ENCODE measurements at regions not wholly inside any gene's neighbourhood (a gene's known extent, or its start where the extent isn't known, plus 50 kb on each side); places are given as distances from the start of the nearest gene placed in this dataset.
"Not testable (repeated sequence)": the region's sequence is repeated elsewhere in the genome, so short reads cannot be mapped to it uniquely, and the experiment has no call there.

- no peak overlapping the region for H3K27ac ChIP-seq (ENCODE audit: low read depth, low read length)
- no peak overlapping the region for H2AK5ac ChIP-seq (ENCODE audit: low read length)
- H3K23ac ChIP-seq (ENCODE audit: low read length), result no peak overlapping the region
- no peaks in the 10 kb centered on the region for H3K79me1 ChIP-seq (ENCODE audit: low read length)
- H3K18ac ChIP-seq (ENCODE audit: low read length), result no peak overlapping the region
- H2BK5ac ChIP-seq (ENCODE audit: low read length), result no peak overlapping the region
- no peak overlapping the region for H4K8ac ChIP-seq (ENCODE audit: low read depth, low read length)
- no peak for DNase-seq
- H2BK15ac ChIP-seq (replicated peaks; ENCODE audit: low read depth), result no peak overlapping the region
- no peak overlapping the region for H3K4me3 ChIP-seq (ENCODE audit: low read length)
- no peaks in the 10 kb centered on the region for H3K27me3 ChIP-seq (ENCODE audit: insufficient read depth, low read length, poor library complexity)
- no peaks in the 10 kb centered on the region for H3K4me1 ChIP-seq (ENCODE audit: control insufficient read depth, low read depth, low read length)
- no peak overlapping the region for H2BK120ac ChIP-seq (ENCODE audit: low read depth, low read length)
- no peak overlapping the region for H3K56ac ChIP-seq (ENCODE audit: low read length)
- H3K79me2 ChIP-seq (ENCODE audit: control insufficient read depth, insufficient read depth, low read length), result no peaks in the 10 kb centered on the region
- H4K5ac ChIP-seq (ENCODE audit: low read length), result no peak overlapping the region
- H3K4me2 ChIP-seq (ENCODE audit: low read length), result no peak overlapping the region
- no peak overlapping the region for H3K9ac ChIP-seq (ENCODE audit: low read length)
- H3K4ac ChIP-seq (ENCODE audit: low read depth, low read length), result no peak overlapping the region
- no peaks in the 10 kb centered on the region for H3K36me3 ChIP-seq (ENCODE audit: control insufficient read depth, insufficient read depth, low read length)
Measured at GRCh38 chr13:110978390-110978789, 63.5 kb upstream of the ANKRD10 start.

- Histone ChIP-seq H4K8ac (ENCODE audit: low read depth, low read length) (no peak overlapping the region), H3K27me3 (ENCODE audit: insufficient read depth, low read length, poor library complexity) (no peaks in the 10 kb centered on the region), H3K79me2 (ENCODE audit: control insufficient read depth, insufficient read depth, low read length) (no peaks in the 10 kb centered on the region), H2AK5ac (ENCODE audit: low read length) (no peak overlapping the region), H3K9ac (ENCODE audit: low read length) (no peak overlapping the region), H3K4me1 (ENCODE audit: control insufficient read depth, low read depth, low read length) (no peaks in the 10 kb centered on the region), H3K23ac (ENCODE audit: low read length) (no peak overlapping the region), H2BK15ac (replicated peaks; ENCODE audit: low read depth) (no peak overlapping the region), H3K79me1 (ENCODE audit: low read length) (no peaks in the 10 kb centered on the region), H4K5ac (ENCODE audit: low read length) (no peak overlapping the region), H3K56ac (ENCODE audit: low read length) (no peak overlapping the region), H3K4me2 (ENCODE audit: low read length) (no peak overlapping the region), H3K4me3 (ENCODE audit: low read length) (no peak overlapping the region), H3K36me3 (ENCODE audit: control insufficient read depth, insufficient read depth, low read length) (no peaks in the 10 kb centered on the region), H3K4ac (ENCODE audit: low read depth, low read length) (no peak overlapping the region), H2BK5ac (ENCODE audit: low read length) (no peak overlapping the region), H3K27ac (ENCODE audit: low read depth, low read length) (no peak overlapping the region), H2BK120ac (ENCODE audit: low read depth, low read length) (no peak overlapping the region), H3K18ac (ENCODE audit: low read length) (no peak overlapping the region)
- DNase-seq, result no peak
Measured at GRCh38 chr13:110976785-110977184, 61.9 kb upstream of the ANKRD10 start.

- Histone ChIP-seq H3K36me3 (ENCODE audit: control insufficient read depth, insufficient read depth, low read length) (no peaks in the 10 kb centered on the region), H3K4ac (ENCODE audit: low read depth, low read length) (no peak overlapping the region), H3K9ac (ENCODE audit: low read length) (no peak overlapping the region), H3K4me1 (ENCODE audit: control insufficient read depth, low read depth, low read length) (no peaks in the 10 kb centered on the region), H3K4me3 (ENCODE audit: low read length) (no peak overlapping the region), H3K4me2 (ENCODE audit: low read length) (no peak overlapping the region), H3K27ac (ENCODE audit: low read depth, low read length) (no peak overlapping the region), H3K79me1 (ENCODE audit: low read length) (no peaks in the 10 kb centered on the region), H2AK5ac (ENCODE audit: low read length) (no peak overlapping the region), H2BK15ac (replicated peaks; ENCODE audit: low read depth) (no peak overlapping the region), H3K56ac (ENCODE audit: low read length) (no peak overlapping the region), H2BK120ac (ENCODE audit: low read depth, low read length) (no peak overlapping the region), H3K79me2 (ENCODE audit: control insufficient read depth, insufficient read depth, low read length) (no peaks in the 10 kb centered on the region), H4K5ac (ENCODE audit: low read length) (no peak overlapping the region), H2BK5ac (ENCODE audit: low read length) (no peak overlapping the region), H3K27me3 (ENCODE audit: insufficient read depth, low read length, poor library complexity) (no peaks in the 10 kb centered on the region), H3K18ac (ENCODE audit: low read length) (no peak overlapping the region), H4K8ac (ENCODE audit: low read depth, low read length) (no peak overlapping the region), H3K23ac (ENCODE audit: low read length) (no peak overlapping the region)
- DNase-seq, result no peak
- no CpG with 5 or more reads among the region's 1 CpG for WGBS (ENCODE audit: extremely low coverage, insufficient coverage, low lambda C conversion rate)
Measured at GRCh38 chr13:110973007-110973700, 58.3 kb upstream of the ANKRD10 start.

- no peak overlapping the region for H3K4me2 ChIP-seq (ENCODE audit: low read length)
- no peak overlapping the region for H3K56ac ChIP-seq (ENCODE audit: low read length)
- H2BK5ac ChIP-seq (ENCODE audit: low read length), result no peak overlapping the region
- H2AK5ac ChIP-seq (ENCODE audit: low read length), result no peak overlapping the region
- H4K5ac ChIP-seq (ENCODE audit: low read length), result no peak overlapping the region
- H4K8ac ChIP-seq (ENCODE audit: low read depth, low read length), result no peak overlapping the region
- H3K79me1 ChIP-seq (ENCODE audit: low read length), result no peaks in the 10 kb centered on the region
- no CpG with 5 or more reads among the region's 1 CpG for WGBS (ENCODE audit: extremely low coverage, insufficient coverage, low lambda C conversion rate)
- H2BK120ac ChIP-seq (ENCODE audit: low read depth, low read length), result no peak overlapping the region
- no peaks in the 10 kb centered on the region for H3K36me3 ChIP-seq (ENCODE audit: control insufficient read depth, insufficient read depth, low read length)
- no peak overlapping the region for H3K9ac ChIP-seq (ENCODE audit: low read length)
- H3K4me3 ChIP-seq (ENCODE audit: low read length), result no peak overlapping the region
- no peaks in the 10 kb centered on the region for H3K27me3 ChIP-seq (ENCODE audit: insufficient read depth, low read length, poor library complexity)
- H3K79me2 ChIP-seq (ENCODE audit: control insufficient read depth, insufficient read depth, low read length), result no peaks in the 10 kb centered on the region
- H3K4ac ChIP-seq (ENCODE audit: low read depth, low read length), result no peak overlapping the region
- no peak for DNase-seq
- H3K4me1 ChIP-seq (ENCODE audit: control insufficient read depth, low read depth, low read length), result no peaks in the 10 kb centered on the region
- H3K23ac ChIP-seq (ENCODE audit: low read length), result no peak overlapping the region
- H3K27ac ChIP-seq (ENCODE audit: low read depth, low read length), result no peak overlapping the region
- no peak overlapping the region for H2BK15ac ChIP-seq (replicated peaks; ENCODE audit: low read depth)
- no peak overlapping the region for H3K18ac ChIP-seq (ENCODE audit: low read length)
Measured at GRCh38 chr13:110971486-110971885, 56.6 kb upstream of the ANKRD10 start.

- not testable (repeated sequence) for H3K27ac ChIP-seq (ENCODE audit: low read depth, low read length); H2BK15ac ChIP-seq (replicated peaks; ENCODE audit: low read depth); H4K8ac ChIP-seq (ENCODE audit: low read depth, low read length); H3K23ac ChIP-seq (ENCODE audit: low read length); H3K79me2 ChIP-seq (ENCODE audit: control insufficient read depth, insufficient read depth, low read length); H3K4ac ChIP-seq (ENCODE audit: low read depth, low read length); H3K4me2 ChIP-seq (ENCODE audit: low read length); H3K18ac ChIP-seq (ENCODE audit: low read length); H3K79me1 ChIP-seq (ENCODE audit: low read length); H2AK5ac ChIP-seq (ENCODE audit: low read length); H3K4me1 ChIP-seq (ENCODE audit: control insufficient read depth, low read depth, low read length); H2BK120ac ChIP-seq (ENCODE audit: low read depth, low read length); DNase-seq; H3K27me3 ChIP-seq (ENCODE audit: insufficient read depth, low read length, poor library complexity); H4K5ac ChIP-seq (ENCODE audit: low read length); H2BK5ac ChIP-seq (ENCODE audit: low read length); H3K4me3 ChIP-seq (ENCODE audit: low read length); H3K56ac ChIP-seq (ENCODE audit: low read length); H3K9ac ChIP-seq (ENCODE audit: low read length); H3K36me3 ChIP-seq (ENCODE audit: control insufficient read depth, insufficient read depth, low read length)
- WGBS (ENCODE audit: extremely low coverage, insufficient coverage, low lambda C conversion rate), result no CpG with 5 or more reads among the region's 4 CpGs
Measured at GRCh38 chr13:110967156-110967855, 52.4 kb upstream of the ANKRD10 start.

- no peak overlapping the region for H3K18ac ChIP-seq (ENCODE audit: low read length)
Measured at GRCh38 chr13:110965755-110966134, 50.9 kb upstream of the ANKRD10 start.

More at GRCh38 chr13:110965755-110966134, 50.9 kb upstream of the ANKRD10 start:
- Histone ChIP-seq H2AK5ac (ENCODE audit: low read length) (no peak overlapping the region), H3K4me2 (ENCODE audit: low read length) (no peak overlapping the region), H2BK5ac (ENCODE audit: low read length) (no peak overlapping the region), H3K23ac (ENCODE audit: low read length) (no peak overlapping the region), H3K56ac (ENCODE audit: low read length) (no peak overlapping the region), H3K9ac (ENCODE audit: low read length) (no peak overlapping the region), H3K27ac (ENCODE audit: low read depth, low read length) (no peak overlapping the region), H4K5ac (ENCODE audit: low read length) (no peak overlapping the region), H2BK15ac (replicated peaks; ENCODE audit: low read depth) (no peak overlapping the region), H3K79me1 (ENCODE audit: low read length) (no peaks in the 10 kb centered on the region), H4K8ac (ENCODE audit: low read depth, low read length) (no peak overlapping the region), H3K79me2 (ENCODE audit: control insufficient read depth, insufficient read depth, low read length) (no peaks in the 10 kb centered on the region), H3K4ac (ENCODE audit: low read depth, low read length) (no peak overlapping the region), H3K4me3 (ENCODE audit: low read length) (no peak overlapping the region), H3K27me3 (ENCODE audit: insufficient read depth, low read length, poor library complexity) (no peaks in the 10 kb centered on the region), H3K4me1 (ENCODE audit: control insufficient read depth, low read depth, low read length) (no peaks in the 10 kb centered on the region), H2BK120ac (ENCODE audit: low read depth, low read length) (no peak overlapping the region), H3K36me3 (ENCODE audit: control insufficient read depth, insufficient read depth, low read length) (no peaks in the 10 kb centered on the region)
- DNase-seq, result no peak
- no CpG with 5 or more reads among the region's 8 CpGs for WGBS (ENCODE audit: extremely low coverage, insufficient coverage, low lambda C conversion rate)
